Fibroblast of pulmonary artery (primary cell): ENCODE measurements at regions not wholly inside any gene's neighbourhood (a gene's known extent, or its start where the extent isn't known, plus 50 kb on each side); places are given as distances from the start of the nearest gene placed in this dataset.
"Not testable (repeated sequence)": the region's sequence is repeated elsewhere in the genome, so short reads cannot be mapped to it uniquely, and the experiment has no call there.

ENCODE experiments used
- DNase-seq: peaks from one replicate; pipeline ENCODE4 v3.0.0-alpha.2; 2010; ENCODE audit warnings: low read depth
- H3K4me3 ChIP-seq: replicated peaks from 2 replicates; pipeline ENCODE4 v1.5.1; 2011; ENCODE audit warnings: low read depth, mild to moderate bottlenecking, control low read depth, low read length, moderate library complexity
- TF ChIP-seq, protein P1 (sequence below): IDR thresholded peaks from 2 replicates; pipeline ENCODE4 v1.5.1; 2011; ENCODE audit warnings: mild to moderate bottlenecking, control low read depth, low read length, inconsistent platforms; ENCODE audit errors: missing control alignments

DNA sequence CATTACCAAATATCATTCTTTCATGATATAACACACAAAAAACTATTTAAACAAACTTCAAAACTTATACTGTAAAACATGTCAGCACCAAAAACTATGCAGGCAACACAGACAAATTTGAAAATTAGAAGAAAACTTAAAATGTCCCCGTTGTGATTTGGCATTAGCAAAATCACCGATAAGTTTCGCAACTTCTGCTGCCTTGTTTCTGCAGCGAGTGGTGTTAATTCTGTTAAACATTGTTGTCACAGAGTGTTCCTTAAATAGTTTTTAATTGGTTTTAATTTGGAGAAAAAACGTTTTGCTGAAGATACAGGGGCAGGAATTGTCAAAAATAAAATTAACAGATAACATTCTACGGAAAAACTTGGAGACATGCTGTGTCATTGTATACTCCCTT is 160.6 kb downstream of the RPLP1 start:
- no peak for DNase-seq
- TF ChIP-seq, protein P1, sequence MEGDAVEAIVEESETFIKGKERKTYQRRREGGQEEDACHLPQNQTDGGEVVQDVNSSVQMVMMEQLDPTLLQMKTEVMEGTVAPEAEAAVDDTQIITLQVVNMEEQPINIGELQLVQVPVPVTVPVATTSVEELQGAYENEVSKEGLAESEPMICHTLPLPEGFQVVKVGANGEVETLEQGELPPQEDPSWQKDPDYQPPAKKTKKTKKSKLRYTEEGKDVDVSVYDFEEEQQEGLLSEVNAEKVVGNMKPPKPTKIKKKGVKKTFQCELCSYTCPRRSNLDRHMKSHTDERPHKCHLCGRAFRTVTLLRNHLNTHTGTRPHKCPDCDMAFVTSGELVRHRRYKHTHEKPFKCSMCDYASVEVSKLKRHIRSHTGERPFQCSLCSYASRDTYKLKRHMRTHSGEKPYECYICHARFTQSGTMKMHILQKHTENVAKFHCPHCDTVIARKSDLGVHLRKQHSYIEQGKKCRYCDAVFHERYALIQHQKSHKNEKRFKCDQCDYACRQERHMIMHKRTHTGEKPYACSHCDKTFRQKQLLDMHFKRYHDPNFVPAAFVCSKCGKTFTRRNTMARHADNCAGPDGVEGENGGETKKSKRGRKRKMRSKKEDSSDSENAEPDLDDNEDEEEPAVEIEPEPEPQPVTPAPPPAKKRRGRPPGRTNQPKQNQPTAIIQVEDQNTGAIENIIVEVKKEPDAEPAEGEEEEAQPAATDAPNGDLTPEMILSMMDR, result no peak
- H3K4me3 ChIP-seq, result no peak overlapping the region

DNA sequence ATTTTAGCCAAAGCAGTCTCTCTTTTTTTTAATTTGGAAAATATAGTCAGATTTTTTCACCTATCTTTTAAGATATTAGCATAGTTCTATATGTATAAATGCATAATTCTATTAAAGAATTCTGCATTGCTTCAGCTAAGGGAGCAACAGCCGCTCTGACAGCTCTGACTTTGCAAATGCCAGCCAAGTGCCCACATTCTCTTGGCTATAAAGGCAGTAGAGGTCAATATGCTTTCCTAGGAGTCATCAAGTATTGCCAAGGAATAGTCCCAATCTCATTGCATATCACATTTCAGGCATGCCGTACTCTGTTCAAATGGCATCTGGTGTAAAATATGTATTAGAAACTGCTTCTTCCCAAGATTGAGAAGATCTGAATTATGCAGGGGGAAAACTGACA is 161.4 kb downstream of the RPLP1 start:
- DNase-seq, result no peak
- no peak overlapping the region for H3K4me3 ChIP-seq
- TF ChIP-seq, protein P1, result no peak

DNA sequence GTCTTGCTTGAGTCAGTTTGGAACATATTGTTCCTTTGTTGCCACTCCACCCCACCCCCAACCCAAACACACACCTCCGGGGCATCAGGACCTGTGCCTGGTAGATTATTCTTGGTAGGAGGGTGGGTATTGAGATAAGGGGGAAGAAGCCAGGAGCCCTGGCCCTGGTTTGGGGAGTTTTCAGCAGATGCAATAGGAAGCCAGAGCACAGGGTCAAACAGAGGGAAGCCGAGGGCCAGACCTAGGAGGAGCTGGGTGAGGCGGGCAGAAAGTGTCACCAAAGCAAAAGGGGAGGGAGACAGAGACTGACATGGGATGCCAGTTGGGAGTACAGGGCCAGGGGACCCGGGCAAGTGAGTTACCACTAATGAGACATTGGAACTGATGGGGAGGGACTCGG is 163.1 kb downstream of the RPLP1 start:
- no peak for DNase-seq
- TF ChIP-seq, protein P1, result no peak
- no peak overlapping the region for H3K4me3 ChIP-seq

DNA sequence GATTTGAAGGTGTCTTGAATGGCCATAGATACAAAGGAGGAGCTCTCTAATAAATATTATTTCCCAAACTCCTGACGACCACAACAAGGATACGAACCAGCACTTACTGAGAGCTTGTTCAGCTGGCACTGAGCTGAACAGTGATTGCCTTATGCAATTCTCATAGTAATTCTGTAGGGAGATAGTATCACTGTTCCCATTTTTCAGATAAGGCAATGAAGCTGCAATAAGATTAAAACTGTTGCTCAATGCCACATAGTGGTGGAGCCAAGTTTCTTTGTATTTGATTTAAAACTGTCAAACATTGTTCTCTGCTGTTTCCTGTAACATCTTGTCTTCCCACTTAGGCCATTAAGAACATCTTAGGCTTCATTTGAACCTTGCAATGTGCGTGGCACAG is 163.9 kb downstream of the RPLP1 start:
- no peak overlapping the region for H3K4me3 ChIP-seq
- TF ChIP-seq, protein P1, result no peak
- no peak for DNase-seq

DNA sequence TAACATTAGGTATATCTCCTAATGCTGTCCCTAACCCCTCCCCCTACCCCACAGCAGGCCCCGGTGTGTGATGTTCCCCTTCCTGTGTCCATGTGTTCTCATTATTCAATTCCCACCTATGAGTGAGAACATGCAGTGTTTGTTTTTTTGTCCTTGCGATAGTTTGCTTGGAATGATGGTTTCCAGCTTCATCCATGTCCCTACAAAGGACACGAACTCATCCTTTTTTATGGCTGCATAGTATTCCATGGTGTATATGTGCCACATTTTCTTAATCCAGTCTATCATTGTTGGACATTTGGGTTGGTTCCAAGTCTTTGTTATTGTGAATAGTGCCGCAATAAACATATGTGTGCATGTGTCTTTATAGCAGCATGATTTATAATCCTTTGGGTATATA is 164.5 kb downstream of the RPLP1 start:
- DNase-seq, result not testable (repeated sequence)

DNA sequence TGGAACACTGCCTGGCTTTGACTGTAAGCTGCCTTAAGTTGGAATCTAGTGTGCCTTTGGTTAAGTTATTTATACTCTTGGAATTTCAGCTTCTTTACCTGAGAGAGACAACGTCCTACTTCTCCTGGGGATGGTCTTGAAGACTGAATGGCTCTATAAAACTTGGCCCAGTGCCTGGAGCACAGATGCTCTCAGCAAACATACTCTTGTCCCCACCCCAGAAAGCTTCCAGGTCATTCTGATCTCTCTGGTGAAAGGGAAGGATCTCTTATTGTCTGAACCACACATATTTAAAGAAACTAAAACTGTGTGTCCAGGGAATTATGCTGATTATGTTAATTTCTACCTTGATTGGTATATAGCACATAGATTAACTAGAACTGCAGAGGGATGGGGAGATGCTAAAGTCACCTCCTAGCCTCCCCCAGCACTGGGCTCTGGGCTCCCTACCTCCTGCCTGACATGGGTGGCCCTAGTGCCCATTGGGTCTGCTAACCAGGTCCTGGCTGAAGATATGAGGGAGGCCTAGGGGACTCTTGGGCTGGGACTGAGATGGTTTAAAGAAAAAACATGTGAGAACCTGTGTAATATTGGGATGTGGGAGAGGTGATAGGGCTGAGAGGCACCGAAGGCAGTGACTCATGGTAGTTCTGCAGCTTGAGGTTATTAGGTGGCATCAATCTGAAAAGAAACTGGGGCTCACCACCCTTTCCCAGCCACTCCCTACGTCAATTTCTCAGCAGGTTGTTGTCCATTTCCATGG is 171.0 kb downstream of the RPLP1 start:
- TF ChIP-seq, protein P1, result no peak
- DNase-seq, result no peak

More for the DNA sequence above, 164.5 kb downstream of the RPLP1 start:
- H3K4me3 ChIP-seq, result not testable (repeated sequence)

DNA sequence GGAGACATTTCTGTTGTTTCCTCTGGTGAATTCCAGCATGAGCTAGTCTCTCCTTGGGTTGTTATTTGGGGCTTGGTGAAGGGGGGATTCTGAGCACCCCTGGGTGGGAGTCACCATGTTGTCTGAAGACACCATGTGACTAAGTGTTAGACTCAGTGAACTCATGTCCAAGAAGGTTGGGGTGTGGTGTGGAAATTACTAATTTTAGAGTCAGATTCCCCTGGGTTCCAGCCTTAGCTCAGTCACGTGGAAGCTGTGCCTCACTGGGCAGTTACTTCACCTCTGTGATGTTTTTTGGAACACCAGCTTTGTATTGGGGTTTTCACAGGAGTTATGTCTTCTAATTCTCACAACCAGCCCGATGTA is 171.5 kb downstream of the RPLP1 start:
- no peak for DNase-seq
- TF ChIP-seq, protein P1, result no peak

More for the DNA sequence above, 171.0 kb downstream of the RPLP1 start:
- no peak overlapping the region for H3K4me3 ChIP-seq

More for the DNA sequence above, 171.5 kb downstream of the RPLP1 start:
- H3K4me3 ChIP-seq, result no peak overlapping the region
